Osteocyte (in vitro differentiated cells): ENCODE measurements at regions not wholly inside any gene's neighbourhood (a gene's known extent, or its start where the extent isn't known, plus 50 kb on each side); places are given as distances from the start of the nearest gene placed in this dataset.

ENCODE experiments used
- DNase-seq: peaks from one replicate; pipeline ENCODE4 v3.0.0; 2021; ENCODE audit warnings: mixed read lengths; ENCODE audit not compliant: unreplicated experiment; ENCODE audit errors: extremely low spot score
- H3K27ac Mint-ChIP-seq: one replicate; pipeline ENCODE4 v1.8.0; 2021; ENCODE audit warnings: mild to moderate bottlenecking, mixed read lengths; ENCODE audit not compliant: unreplicated experiment
- H3K27me3 Mint-ChIP-seq: one replicate; pipeline ENCODE4 v1.8.0; 2021; ENCODE audit warnings: mixed read lengths; ENCODE audit not compliant: unreplicated experiment
- H3K36me3 Mint-ChIP-seq: one replicate; pipeline ENCODE4 v1.8.0; 2021; ENCODE audit warnings: mixed read lengths; ENCODE audit not compliant: unreplicated experiment
- H3K4me1 Mint-ChIP-seq: one replicate; pipeline ENCODE4 v1.8.0; 2021; ENCODE audit warnings: mixed read lengths; ENCODE audit not compliant: unreplicated experiment
- H3K4me3 Mint-ChIP-seq: one replicate; pipeline ENCODE4 v1.8.0; 2021; ENCODE audit warnings: mild to moderate bottlenecking, moderate library complexity, mixed read lengths; ENCODE audit not compliant: unreplicated experiment
- H3K9me3 Mint-ChIP-seq: one replicate; pipeline ENCODE4 v1.8.0; 2021; ENCODE audit warnings: mixed read lengths; ENCODE audit not compliant: unreplicated experiment
- TF ChIP-seq, protein P1 (sequence below): fragments of 200-600 bp; sonication (generic); IDR thresholded peaks from 2 replicates; pipeline ENCODE4 v1.5.0; 2021; ENCODE audit warnings: antibody characterized with exemption, mild to moderate bottlenecking, moderate library complexity

DNA sequence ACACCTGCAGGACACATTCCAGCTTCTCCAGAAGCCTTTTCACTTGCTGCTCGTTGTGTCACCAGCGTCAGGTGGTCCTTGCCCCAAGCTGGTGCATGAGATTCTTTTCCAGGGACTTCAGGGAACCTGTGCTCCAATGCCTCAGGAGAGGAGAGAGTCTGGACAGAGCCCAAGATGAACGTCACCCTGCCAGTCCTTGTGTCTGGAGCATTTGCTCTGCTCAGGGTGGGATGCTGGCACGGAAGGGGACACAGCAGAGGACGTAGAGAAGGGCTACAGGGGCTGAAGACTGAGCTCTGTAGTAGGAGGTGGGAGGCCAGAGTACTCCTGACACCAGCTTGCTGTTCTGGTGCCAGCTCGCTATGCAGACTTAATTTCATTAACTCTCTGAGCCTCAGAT lies 262.1 kb downstream of the XXYLT1 start:
- TF ChIP-seq, protein P1, sequence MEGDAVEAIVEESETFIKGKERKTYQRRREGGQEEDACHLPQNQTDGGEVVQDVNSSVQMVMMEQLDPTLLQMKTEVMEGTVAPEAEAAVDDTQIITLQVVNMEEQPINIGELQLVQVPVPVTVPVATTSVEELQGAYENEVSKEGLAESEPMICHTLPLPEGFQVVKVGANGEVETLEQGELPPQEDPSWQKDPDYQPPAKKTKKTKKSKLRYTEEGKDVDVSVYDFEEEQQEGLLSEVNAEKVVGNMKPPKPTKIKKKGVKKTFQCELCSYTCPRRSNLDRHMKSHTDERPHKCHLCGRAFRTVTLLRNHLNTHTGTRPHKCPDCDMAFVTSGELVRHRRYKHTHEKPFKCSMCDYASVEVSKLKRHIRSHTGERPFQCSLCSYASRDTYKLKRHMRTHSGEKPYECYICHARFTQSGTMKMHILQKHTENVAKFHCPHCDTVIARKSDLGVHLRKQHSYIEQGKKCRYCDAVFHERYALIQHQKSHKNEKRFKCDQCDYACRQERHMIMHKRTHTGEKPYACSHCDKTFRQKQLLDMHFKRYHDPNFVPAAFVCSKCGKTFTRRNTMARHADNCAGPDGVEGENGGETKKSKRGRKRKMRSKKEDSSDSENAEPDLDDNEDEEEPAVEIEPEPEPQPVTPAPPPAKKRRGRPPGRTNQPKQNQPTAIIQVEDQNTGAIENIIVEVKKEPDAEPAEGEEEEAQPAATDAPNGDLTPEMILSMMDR: no peak

DNA sequence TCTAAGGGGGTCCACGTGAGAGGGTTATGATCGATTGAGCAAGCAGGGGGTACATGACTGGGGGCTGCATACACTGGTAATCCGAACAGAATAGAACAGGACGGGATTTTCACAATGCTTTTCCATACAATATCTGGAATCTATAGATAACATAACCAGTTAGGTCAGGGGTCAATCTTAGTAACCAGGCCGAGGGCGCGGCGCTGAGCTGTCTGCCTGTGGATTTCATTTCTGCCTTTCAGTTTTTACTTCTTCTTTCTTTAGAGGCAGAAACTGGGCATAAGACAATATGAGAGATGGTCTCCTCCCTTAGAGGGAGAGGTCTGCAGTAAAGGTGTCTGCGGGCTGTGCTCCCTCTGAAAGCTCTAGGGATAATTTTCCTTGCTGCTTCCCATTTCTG lies 261.3 kb downstream of the XXYLT1 start:
- no peak overlapping the region for H3K4me3 Mint-ChIP-seq
- H3K9me3 Mint-ChIP-seq: peaks cover 3% of the 10 kb centered on the region
- TF ChIP-seq, protein P1: no peak
- no peaks in the 10 kb centered on the region for H3K4me1 Mint-ChIP-seq
- H3K27ac Mint-ChIP-seq: no peak overlapping the region
- no peak for DNase-seq
- H3K27me3 Mint-ChIP-seq: peaks cover 32% of the 10 kb centered on the region
- H3K36me3 Mint-ChIP-seq: no peaks in the 10 kb centered on the region

More for the DNA sequence above, 262.1 kb downstream of the XXYLT1 start:
- H3K27me3 Mint-ChIP-seq: peaks cover 37% of the 10 kb centered on the region
- peaks cover 3% of the 10 kb centered on the region for H3K9me3 Mint-ChIP-seq
- H3K4me3 Mint-ChIP-seq: no peak overlapping the region
- no peak for DNase-seq
- H3K4me1 Mint-ChIP-seq: no peaks in the 10 kb centered on the region
- H3K27ac Mint-ChIP-seq: no peak overlapping the region
- H3K36me3 Mint-ChIP-seq: no peaks in the 10 kb centered on the region

DNA sequence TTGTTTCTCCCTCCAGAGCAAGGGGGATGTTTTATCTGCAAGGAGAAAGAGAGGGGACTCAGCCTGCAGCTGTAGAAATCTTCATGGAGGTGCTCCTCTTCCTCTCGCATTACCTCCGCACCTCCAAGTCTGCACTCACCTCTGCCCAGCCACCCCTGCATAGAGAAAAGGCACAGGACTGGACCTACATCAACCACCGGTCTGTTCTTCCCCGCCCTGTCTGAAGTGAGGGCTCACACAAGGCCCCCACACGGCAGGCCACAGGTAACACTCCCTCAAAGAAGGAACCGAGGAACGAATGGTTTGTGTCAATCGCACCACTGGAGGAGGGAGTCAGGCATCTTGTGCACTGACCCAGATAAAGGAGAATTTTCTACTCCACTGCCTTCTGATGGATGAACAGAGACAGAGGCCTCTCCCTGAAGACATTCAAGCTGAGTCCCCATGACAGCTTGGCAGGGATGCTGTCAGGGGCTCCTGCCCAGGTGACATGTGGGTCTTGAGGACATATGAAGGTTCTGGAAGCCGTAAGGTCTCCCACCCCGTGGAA lies 260.3 kb downstream of the XXYLT1 start:
- Mint-ChIP-seq H3K36me3 (no peaks in the 10 kb centered on the region), H3K4me3 (no peak overlapping the region), H3K9me3 (peaks cover 3% of the 10 kb centered on the region), H3K27ac (no peak overlapping the region), H3K27me3 (peaks cover 29% of the 10 kb centered on the region), H3K4me1 (no peaks in the 10 kb centered on the region)
- TF ChIP-seq, protein P1: no peak
- no peak for DNase-seq

DNA sequence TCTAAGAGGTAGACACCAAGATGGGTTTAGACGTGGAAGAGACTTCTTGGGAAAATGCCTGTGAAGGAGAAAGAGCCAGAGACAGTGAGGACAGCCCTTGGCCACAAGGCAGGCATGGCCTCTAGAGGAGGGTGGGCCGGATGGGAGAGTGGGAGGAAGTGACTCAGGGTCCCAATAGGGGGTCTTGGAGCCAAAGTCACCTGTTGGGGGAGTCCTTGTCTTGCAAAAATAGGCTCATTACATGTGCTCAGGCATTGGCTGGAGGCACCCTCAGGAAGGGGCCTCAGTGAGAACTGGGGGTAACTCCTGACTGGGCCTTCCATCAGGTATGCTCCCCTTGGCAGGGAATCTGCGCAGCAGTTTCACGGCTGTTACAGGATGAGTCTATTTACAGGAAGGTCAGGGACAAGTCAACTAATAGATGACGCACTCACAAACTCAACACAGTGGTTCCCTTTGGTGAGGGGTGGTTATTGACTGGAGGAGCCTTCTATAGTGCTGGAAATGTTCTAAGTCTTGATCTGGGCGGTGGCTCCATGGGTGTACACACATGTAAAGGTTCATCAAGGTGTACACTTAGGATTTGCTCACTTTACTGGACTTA lies 259.6 kb downstream of the XXYLT1 start:
- Mint-ChIP-seq H3K36me3 (no peaks in the 10 kb centered on the region), H3K4me3 (no peak overlapping the region), H3K9me3 (peaks cover 3% of the 10 kb centered on the region), H3K27me3 (peaks cover 34% of the 10 kb centered on the region), H3K4me1 (no peaks in the 10 kb centered on the region), H3K27ac (no peak overlapping the region)
- TF ChIP-seq, protein P1: no peak
- no peak for DNase-seq

DNA sequence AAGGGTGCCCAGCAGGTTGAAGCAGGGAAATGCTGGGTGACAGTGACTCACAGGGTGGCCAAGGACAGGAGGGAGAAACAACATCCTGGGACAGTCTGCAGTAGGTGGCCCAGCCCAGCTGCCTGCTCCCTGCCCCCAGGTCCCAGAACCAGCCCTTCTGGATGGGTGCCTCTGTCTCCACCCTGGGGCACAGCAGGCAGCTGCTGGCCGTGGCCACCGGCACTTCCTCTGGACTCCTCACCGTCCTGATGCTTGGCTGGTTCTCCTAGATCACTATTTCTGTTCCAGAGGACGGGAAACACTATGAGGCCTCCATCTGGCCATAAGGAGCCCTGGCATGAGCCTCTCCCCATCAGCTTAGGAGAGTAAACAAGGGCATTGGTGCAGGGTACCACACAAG lies 258.9 kb downstream of the XXYLT1 start:
- Mint-ChIP-seq H3K4me3 (no peak overlapping the region), H3K36me3 (no peaks in the 10 kb centered on the region), H3K4me1 (no peaks in the 10 kb centered on the region), H3K27me3 (peaks cover 28% of the 10 kb centered on the region), H3K9me3 (peaks cover 3% of the 10 kb centered on the region), H3K27ac (no peak overlapping the region)
- DNase-seq: no peak
- TF ChIP-seq, protein P1: no peak
